Activated CD4-positive, alpha-beta T cell treated with anti-CD3 and anti-CD28 coated beads, Interleukin-2, amount 10 ng/mL, durations not matched to agents 24 days and 14 days (primary cell): ENCODE measurements at regions not wholly inside any gene's neighbourhood (a gene's known extent, or its start where the extent isn't known, plus 50 kb on each side); places are given as distances from the start of the nearest gene placed in this dataset.

Source experiments
- DNase-seq: peaks from one replicate; pipeline ENCODE4 v3.0.0; 2022
- H3K27ac Mint-ChIP-seq: one replicate; pipeline ENCODE4 v1.8.0; 2022; ENCODE audit warnings: mild to moderate bottlenecking, mixed read lengths
- H3K27me3 Mint-ChIP-seq: one replicate; pipeline ENCODE4 v1.8.0; 2022; ENCODE audit warnings: mixed read lengths
- H3K36me3 Mint-ChIP-seq: one replicate; pipeline ENCODE4 v1.8.0; 2022; ENCODE audit warnings: low read depth, mild to moderate bottlenecking, mixed read lengths
- H3K4me1 Mint-ChIP-seq: one replicate; pipeline ENCODE4 v1.8.0; 2021; ENCODE audit warnings: mixed read lengths
- H3K4me3 Mint-ChIP-seq: one replicate; pipeline ENCODE4 v1.8.0; 2022; ENCODE audit warnings: mild to moderate bottlenecking, moderate library complexity, mixed read lengths
- H3K9me3 Mint-ChIP-seq: one replicate; pipeline ENCODE4 v1.8.0; 2021; ENCODE audit warnings: mixed read lengths
- intact Hi-C: fragments of 100-400 bp; cut with micrococcal nuclease; formaldehyde crosslinking; loops from one replicate; pipeline ENCODE4 v1.15.1; 2023

DNA sequence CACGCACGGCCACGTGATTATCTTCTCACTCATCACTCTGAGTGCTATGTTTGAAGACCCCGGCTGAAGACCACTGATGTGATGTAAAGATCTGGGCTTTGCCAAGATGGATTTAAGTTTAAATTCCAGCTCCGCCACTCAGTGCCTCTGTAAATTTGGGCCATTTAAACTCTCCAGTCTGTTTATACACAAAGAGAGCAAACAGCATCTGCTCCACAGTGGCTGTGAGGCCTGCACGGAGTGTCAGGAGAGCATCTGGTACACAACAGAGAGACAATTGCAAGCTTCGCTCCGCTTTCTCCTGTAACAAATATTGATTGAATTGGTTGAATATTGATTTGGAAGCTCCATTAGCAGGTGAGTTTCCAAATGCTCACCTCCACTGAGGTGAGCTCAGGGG is 80.5 kb upstream of the FRMD1 start:
- DNase-seq, result no peak
- no peaks in the 10 kb centered on the region for H3K36me3 Mint-ChIP-seq
- no peak overlapping the region for H3K27ac Mint-ChIP-seq
- H3K4me1 Mint-ChIP-seq, result no peaks in the 10 kb centered on the region
- no peaks in the 10 kb centered on the region for H3K9me3 Mint-ChIP-seq
- no peak overlapping the region for H3K4me3 Mint-ChIP-seq
- intact Hi-C loops, result loop anchor here (10.0 kb wide), 1 partner anchor 725 kb away; no protein-coding TSS in a partner anchor
- H3K27me3 Mint-ChIP-seq, result peaks cover 3% of the 10 kb centered on the region

DNA sequence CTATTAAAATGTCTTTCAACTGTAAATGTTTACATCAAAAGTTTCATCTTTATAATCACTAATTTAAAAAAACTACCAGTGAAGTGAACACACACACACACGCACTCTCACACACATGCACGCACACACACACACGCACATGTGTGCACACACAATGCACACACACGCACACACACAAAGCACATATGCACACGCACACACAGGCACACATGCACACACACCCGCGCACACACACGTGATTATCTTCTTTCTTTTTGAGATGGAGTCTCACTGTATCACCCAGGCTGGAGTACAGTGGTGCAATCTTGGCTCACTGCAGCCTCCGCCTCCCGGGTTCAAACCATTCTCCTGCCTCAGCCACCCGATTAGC is 80.0 kb upstream of the FRMD1 start:
- Mint-ChIP-seq H3K4me1 (no peaks in the 10 kb centered on the region), H3K9me3 (no peaks in the 10 kb centered on the region), H3K27ac (no peak overlapping the region), H3K36me3 (no peaks in the 10 kb centered on the region), H3K27me3 (peaks cover 3% of the 10 kb centered on the region), H3K4me3 (no peak overlapping the region)
- no peak for DNase-seq
- intact Hi-C loops, result loop anchor here (10.0 kb wide), 1 partner anchor 726 kb away; no protein-coding TSS in a partner anchor

DNA sequence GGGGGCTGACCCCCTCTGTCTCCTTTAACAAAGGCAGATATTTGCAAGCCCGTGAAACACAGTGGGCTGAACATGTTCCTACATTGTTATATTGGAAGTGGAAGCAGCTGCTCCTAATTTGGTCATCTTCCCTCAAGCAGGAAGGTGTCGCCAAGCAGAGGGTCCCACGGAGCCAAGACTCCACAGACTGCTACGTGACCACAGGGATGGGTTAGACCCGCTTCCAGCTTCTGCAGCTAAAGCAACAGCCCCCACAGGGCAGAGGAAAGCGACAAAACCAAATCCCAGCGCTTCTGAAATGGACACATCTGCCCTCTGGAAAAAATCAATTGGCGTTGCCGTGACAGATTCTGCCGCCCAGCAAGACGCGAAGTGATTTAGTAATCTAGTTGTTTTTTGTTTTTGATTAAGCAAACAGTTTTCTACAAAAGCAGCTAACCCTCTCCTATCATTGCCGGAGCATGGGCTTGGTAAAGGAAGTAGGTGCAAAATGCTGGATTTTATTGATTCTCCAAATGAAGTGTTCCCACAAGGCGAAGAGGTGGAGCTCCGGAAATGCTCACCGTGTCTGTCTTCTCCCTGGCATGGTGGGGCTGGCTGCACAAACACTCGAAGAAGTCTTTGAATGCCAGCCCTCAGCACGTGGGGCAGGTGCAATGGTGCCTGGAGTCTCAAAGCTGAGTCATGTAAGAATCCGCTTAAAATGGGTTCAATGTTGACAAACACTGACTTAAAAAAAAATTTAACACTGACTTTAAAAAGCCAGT is 79.4 kb upstream of the FRMD1 start:
- Mint-ChIP-seq H3K36me3 (no peaks in the 10 kb centered on the region), H3K4me1 (no peaks in the 10 kb centered on the region), H3K27me3 (peaks cover 3% of the 10 kb centered on the region), H3K9me3 (no peaks in the 10 kb centered on the region), H3K4me3 (no peak overlapping the region), H3K27ac (no peak overlapping the region)
- DNase-seq, result no peak
- intact Hi-C loops, result loop anchor here (10.0 kb wide), 1 partner anchor 726 kb away; no protein-coding TSS in a partner anchor

DNA sequence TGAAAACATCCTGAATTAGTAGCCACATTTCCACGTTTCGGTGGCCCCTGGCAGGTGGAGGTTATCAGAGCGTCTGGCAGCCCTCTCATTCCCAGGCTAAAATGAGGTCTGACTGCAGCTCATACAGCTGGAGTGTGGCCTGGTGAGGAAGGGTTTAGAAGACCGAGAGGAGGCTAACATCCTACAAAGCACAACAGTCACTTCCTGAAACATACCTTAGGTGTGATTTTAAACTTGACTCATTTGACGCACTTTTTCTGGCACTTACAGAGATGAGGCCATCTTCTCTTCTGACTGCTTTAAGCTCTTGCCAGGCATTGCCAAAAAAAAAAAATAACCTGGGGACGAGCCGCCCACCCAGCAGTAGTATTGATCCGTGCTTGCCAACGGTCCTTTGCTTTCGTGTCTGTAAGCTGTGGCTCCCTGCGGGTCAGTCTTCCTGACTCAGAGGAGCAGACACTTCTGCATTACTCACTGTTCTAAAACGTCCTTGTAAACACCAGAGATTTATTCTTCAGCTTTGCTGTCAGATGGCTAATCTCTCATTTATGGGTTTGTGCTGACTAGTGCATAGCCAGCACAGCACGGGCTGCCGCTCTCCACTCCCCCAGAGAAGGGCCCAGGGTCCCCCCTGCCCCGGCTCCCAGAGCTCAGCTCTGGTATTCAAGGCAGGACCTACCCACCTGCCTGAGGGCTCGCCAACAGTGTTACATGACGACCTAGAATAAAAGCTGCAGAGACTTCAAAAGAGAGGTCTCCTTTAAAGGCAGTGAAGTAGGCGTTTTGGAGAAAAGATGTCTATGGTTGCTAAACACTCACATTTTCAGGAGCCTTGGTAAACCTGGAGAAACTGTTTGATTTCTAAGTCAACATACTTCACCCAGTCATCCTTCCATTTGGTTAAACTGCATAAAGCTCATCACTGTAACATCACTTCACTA is 78.5 kb upstream of the FRMD1 start:
- Mint-ChIP-seq H3K27ac (no peak overlapping the region), H3K4me1 (no peaks in the 10 kb centered on the region), H3K4me3 (no peak overlapping the region), H3K27me3 (peaks cover 2% of the 10 kb centered on the region), H3K9me3 (no peaks in the 10 kb centered on the region), H3K36me3 (no peaks in the 10 kb centered on the region)
- DNase-seq, result no peak
- intact Hi-C loops, result loop anchor here (10.0 kb wide), 1 partner anchor 727 kb away; no protein-coding TSS in a partner anchor

DNA sequence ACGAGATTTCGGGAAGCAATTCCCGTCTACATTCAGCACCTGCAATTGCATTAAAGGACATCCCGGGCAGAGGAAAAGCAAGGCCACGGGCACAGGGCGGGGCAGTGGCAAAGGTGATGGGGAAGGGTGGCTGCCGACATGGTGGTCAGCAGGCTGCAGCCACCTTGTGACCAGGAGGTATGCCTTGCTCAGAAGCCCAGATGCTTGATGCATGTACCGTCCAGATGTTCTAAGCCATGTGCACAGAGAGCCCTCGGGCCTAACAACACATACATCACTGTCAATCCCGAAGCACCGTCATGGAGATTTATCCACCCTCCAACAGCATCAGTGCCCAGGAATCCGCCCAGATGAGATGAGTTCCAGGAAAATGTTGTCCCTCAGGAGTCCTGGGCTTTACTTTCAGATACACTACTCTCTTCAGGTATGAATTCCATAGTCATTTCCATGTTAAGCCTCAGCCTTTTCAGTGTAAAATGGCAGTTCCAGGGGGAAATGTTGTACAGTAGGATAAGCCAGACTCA is 77.8 kb upstream of the FRMD1 start:
- intact Hi-C loops, result loop anchor here (10.0 kb wide), 1 partner anchor 728 kb away; no protein-coding TSS in a partner anchor
- DNase-seq, result no peak
- Mint-ChIP-seq H3K4me3 (no peak overlapping the region), H3K9me3 (no peaks in the 10 kb centered on the region), H3K27me3 (peaks cover 2% of the 10 kb centered on the region), H3K27ac (no peak overlapping the region), H3K36me3 (no peaks in the 10 kb centered on the region), H3K4me1 (no peaks in the 10 kb centered on the region)

DNA sequence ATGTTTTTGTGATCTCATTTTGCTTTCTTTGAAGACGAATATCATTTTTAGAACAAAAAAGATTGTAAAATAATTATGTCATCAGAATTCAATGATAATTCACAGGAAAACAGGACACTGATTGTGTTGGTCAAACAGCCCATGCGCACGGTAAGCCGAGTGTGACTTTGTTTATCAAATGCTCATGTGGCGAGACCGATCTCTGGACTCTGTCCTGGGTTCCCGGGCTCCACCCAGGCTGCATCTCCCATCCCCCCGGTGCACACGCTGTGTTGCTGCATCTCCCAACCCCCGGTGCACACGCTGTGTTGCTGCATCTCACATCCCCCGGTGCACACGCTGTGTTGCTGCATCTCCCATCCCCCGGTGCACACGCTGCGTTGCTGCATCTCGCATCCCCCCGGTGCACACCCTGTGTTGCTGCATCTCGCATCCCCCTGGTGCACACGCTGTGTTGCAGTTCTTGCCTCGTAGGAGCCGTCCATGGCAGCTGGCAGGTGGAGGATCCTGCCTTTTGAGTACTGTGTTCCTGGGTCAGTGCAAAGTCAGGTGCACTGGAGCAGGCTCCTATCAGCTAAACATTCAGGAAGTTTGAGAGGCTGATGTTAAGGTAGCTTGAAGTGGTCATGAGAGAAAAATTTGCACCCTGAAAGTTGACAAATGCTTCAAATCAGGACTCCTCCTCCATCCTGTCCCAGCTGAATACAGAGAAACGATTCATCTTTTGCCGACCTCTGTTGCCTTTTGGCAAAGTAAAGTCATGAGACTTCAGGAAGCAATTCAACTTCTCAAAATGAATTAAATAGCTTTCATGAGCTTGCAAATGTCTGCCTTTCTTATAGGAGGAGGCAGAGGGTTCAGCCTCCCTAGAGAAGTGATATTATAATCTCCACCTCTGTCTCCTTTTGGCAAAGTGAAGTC is 77.1 kb upstream of the FRMD1 start:
- intact Hi-C loops, result loop anchor here (10.0 kb wide), 1 partner anchor 729 kb away; no protein-coding TSS in a partner anchor
- Mint-ChIP-seq H3K27me3 (peaks cover 2% of the 10 kb centered on the region), H3K27ac (no peak overlapping the region), H3K36me3 (no peaks in the 10 kb centered on the region), H3K4me1 (no peaks in the 10 kb centered on the region), H3K9me3 (no peaks in the 10 kb centered on the region), H3K4me3 (no peak overlapping the region)
- no peak for DNase-seq

DNA sequence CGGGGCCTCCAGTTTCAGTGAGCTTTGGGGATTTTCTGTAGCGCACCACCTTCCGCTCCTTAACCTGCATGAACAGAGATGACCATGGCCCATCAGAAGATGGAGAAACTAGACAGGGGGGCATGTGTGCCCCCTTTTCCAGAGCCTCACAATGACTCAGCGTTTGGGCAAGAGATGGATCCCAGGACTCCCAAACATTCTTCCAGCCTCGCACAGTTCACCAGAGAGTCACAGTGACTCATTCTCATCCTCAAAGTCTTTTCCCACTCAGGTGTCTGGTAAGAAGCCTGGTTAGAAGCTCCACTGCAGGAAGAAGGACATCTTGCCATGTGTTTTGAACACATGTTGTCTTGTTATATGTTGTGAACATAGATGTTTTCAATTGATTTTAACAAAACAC is 76.2 kb upstream of the FRMD1 start:
- Mint-ChIP-seq H3K4me3 (no peak overlapping the region), H3K27me3 (peaks cover 2% of the 10 kb centered on the region), H3K36me3 (no peaks in the 10 kb centered on the region), H3K27ac (no peak overlapping the region), H3K4me1 (no peaks in the 10 kb centered on the region), H3K9me3 (no peaks in the 10 kb centered on the region)
- DNase-seq, result no peak
- intact Hi-C loops, result loop anchor here (10.0 kb wide), 1 partner anchor 730 kb away; no protein-coding TSS in a partner anchor

DNA sequence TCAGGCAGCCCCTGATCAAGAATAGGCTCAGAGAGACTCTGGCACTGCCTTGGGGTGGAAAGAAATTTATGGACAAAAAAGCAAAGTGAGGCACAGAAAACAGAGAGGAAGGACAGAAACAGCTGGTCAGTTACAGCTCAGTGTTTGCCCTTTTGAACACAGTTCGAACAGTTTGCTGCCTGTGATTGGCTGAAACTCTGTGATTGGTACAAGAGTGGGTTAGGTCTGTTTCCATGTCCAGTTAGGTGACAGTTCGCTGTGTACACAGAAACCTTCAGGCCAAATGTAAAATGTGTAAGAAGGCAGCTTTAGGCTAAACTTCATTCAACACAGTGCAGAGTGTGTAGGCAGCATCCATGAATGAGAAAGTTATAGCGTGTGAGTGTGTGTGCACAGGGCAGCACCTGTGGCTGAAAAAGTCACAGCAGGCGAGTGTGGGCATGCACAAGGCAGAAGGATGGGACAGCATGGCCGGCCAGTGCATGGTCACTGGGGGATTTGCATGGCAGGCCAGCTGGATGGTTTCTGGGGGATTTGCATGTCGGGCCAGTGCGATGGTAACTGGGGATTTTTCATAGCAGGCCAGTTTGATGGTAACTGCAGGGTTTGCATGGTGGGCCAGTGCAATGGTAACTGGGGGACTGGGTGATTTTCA is 75.4 kb upstream of the FRMD1 start:
- intact Hi-C loops, result loop anchor here (10.0 kb wide), 1 partner anchor 730 kb away; no protein-coding TSS in a partner anchor
- no peaks in the 10 kb centered on the region for H3K9me3 Mint-ChIP-seq
- H3K4me1 Mint-ChIP-seq, result no peaks in the 10 kb centered on the region
- H3K36me3 Mint-ChIP-seq, result no peaks in the 10 kb centered on the region
- H3K4me3 Mint-ChIP-seq, result no peak overlapping the region
- H3K27ac Mint-ChIP-seq, result no peak overlapping the region
- peaks cover 2% of the 10 kb centered on the region for H3K27me3 Mint-ChIP-seq
- DNase-seq, result no peak

DNA sequence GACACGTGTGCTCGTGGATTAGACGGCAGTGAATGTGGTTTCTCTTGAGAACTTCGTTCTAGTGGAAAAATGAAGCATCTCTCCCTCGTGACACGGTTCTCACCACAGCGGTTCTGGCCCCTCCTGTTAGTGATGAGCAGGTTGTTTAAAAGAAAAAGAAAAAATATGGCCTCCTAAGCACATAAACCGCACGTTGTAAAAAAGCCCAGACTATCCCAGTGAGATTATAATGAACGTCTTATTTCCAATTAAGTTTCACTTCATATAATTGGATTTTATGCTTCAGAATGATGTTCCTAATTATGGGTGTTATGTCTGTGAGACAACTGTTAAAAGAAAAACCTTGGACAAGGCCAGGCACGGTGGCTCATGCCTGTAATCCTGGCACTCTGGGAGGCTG is 74.5 kb upstream of the FRMD1 start:
- Mint-ChIP-seq H3K27me3 (peaks cover 2% of the 10 kb centered on the region), H3K9me3 (no peaks in the 10 kb centered on the region), H3K36me3 (no peaks in the 10 kb centered on the region), H3K4me1 (no peaks in the 10 kb centered on the region), H3K4me3 (no peak overlapping the region), H3K27ac (no peak overlapping the region)
- intact Hi-C loops, result loop anchor here (10.0 kb wide), 1 partner anchor 731 kb away; no protein-coding TSS in a partner anchor
- no peak for DNase-seq

DNA sequence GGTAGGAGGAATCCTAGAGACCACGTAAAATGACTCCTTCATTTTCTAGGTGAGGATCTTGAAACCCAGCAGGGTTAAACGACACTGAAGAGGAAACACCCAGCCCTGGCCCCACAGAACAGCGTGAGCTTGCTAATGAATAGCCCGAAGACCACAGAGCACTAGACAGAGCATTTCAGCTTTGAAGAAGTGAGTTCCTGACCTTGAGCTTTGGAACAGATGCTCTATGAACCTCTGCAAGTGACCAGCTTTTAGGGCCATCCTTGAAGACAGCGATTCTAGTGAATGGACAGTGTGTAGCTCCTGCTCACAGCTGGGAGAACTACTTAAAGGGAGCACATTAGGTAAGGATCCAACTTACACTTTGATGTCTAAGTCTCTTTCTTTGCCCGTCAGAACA is 74.0 kb upstream of the FRMD1 start:
- DNase-seq, result no peak
- intact Hi-C loops, result loop anchor here (10.0 kb wide), 1 partner anchor 732 kb away; no protein-coding TSS in a partner anchor
- H3K9me3 Mint-ChIP-seq, result no peaks in the 10 kb centered on the region
- H3K36me3 Mint-ChIP-seq, result no peaks in the 10 kb centered on the region
- no peak overlapping the region for H3K4me3 Mint-ChIP-seq
- H3K27me3 Mint-ChIP-seq, result peaks cover 2% of the 10 kb centered on the region
- H3K4me1 Mint-ChIP-seq, result no peaks in the 10 kb centered on the region
- H3K27ac Mint-ChIP-seq, result no peak overlapping the region

DNA sequence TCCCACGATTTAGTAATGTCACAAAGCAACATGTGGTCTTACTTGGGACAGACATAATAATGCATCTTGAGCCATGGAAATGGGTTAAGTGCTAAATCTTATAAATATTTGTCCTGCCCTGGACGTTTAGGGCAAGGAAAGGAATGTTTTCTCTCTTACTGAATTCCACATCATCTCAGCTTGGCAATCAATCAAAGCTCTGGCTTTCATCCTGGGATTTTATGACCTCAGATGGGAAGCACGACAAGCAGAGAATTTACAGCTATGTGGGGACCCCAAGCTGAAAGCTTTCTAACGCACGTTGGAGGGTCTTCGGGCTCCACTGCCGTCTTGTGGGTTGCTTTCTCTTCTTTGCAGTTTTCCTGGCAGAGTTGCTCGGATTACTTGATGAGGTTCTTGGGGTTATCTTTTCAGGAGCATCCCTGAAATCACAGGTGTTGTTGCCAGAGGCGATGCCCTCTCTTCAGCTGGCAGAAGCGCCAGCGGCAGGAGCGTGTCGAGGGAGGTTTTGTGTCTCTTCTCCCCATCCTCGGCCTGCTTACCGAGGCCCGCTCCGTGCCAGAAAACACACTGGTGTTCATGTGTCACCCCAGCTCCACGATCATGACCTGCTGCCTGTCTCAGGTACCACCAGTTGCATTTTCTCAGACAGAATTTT is 73.4 kb upstream of the FRMD1 start:
- no peaks in the 10 kb centered on the region for H3K4me1 Mint-ChIP-seq
- no peaks in the 10 kb centered on the region for H3K9me3 Mint-ChIP-seq
- H3K27me3 Mint-ChIP-seq, result no peaks in the 10 kb centered on the region
- DNase-seq, result no peak
- intact Hi-C loops, result loop anchor here (10.0 kb wide), 1 partner anchor 732 kb away; no protein-coding TSS in a partner anchor
- H3K4me3 Mint-ChIP-seq, result no peak overlapping the region
- no peaks in the 10 kb centered on the region for H3K36me3 Mint-ChIP-seq
- no peak overlapping the region for H3K27ac Mint-ChIP-seq
